ENCODE measurements at regions not wholly inside any gene's neighbourhood (a gene's known extent, or its start where the extent isn't known, plus 50 kb on each side); places are given as distances from the start of the nearest gene placed in this dataset.

- H2BK15ac ChIP-seq (ENCODE audit: low read depth, low read length): no peak overlapping the region
- ATAC-seq (ENCODE audit: low read depth): no peak
- no peak overlapping the region for H3K18ac ChIP-seq (ENCODE audit: low read depth, low read length)
- H2BK20ac ChIP-seq (ENCODE audit: low read depth, low read length): no peak overlapping the region
- no peaks in the 10 kb centered on the region for H3K4me1 ChIP-seq (ENCODE audit: control insufficient read depth, insufficient read depth, low read length)
- no peak overlapping the region for H3K14ac ChIP-seq (replicated peaks; ENCODE audit: low read depth, low read length)
- no peak overlapping the region for H2AK5ac ChIP-seq (ENCODE audit: low read depth, low read length)
- no peak overlapping the region for H3K4ac ChIP-seq (ENCODE audit: low read depth, low read length)
- TF ChIP-seq MAFK (IDR thresholded peaks at IDR 0.05; ENCODE audit: low read depth, low read length) (no peak), ELK1 (IDR thresholded peaks at IDR 0.05; ENCODE audit: borderline replicate concordance, low read depth, low read length) (no peak), FOS (IDR thresholded peaks at IDR 0.05; ENCODE audit: low read depth, low read length) (no peak), POLR2A (IDR thresholded peaks at IDR 0.05; ENCODE audit: low read depth, low read length) (no peak), MAZ (IDR thresholded peaks at IDR 0.05; ENCODE audit: borderline replicate concordance, low read depth, low read length) (no peak), CHD1 (IDR thresholded peaks at IDR 0.05; ENCODE audit: low read depth, low read length) (no peak), RAD21 (IDR thresholded peaks at IDR 0.05; ENCODE audit: low read length) (no peak), CTCF (conservative IDR thresholded peaks at IDR 0.05; ENCODE audit: low read depth, low read length) (no peak)
- no peaks in the 10 kb centered on the region for H3K9me3 ChIP-seq (ENCODE audit: control insufficient read depth, insufficient read depth, low read length)
- no peak overlapping the region for H4K8ac ChIP-seq (ENCODE audit: low read depth in 2 of 2, low read length in 2 of 2)
- in situ Hi-C loops (cut with MboI; ENCODE audit: low sequenced_read_pairs) (no loop called here), dilution Hi-C loops (cut with HindIII; ENCODE audit: low sequenced_read_pairs, unreplicated experiment) (no loop called here), intact Hi-C loops (cut with micrococcal nuclease) (no loop called here)
- H3K27me3 ChIP-seq (ENCODE audit: control insufficient read depth, insufficient read depth, low read length): no peaks in the 10 kb centered on the region
- no peak overlapping the region for H3K27ac ChIP-seq (ENCODE audit: insufficient read depth, low read length)
- H3K9ac ChIP-seq (ENCODE audit: low read depth, low read length): no peak overlapping the region
- DNase-seq: no peak
- ChIA-PET POLR2A (ENCODE audit: unreplicated experiment) (no interaction called here), CTCF (no interaction called here)
- no peak overlapping the region for H3K4me3 ChIP-seq (ENCODE audit: insufficient read depth, low read depth, low read length)
- no peak overlapping the region for H2BK120ac ChIP-seq (ENCODE audit: low read depth, low read length)
- no peak overlapping the region for H2AFZ ChIP-seq (replicated peaks; ENCODE audit: low read length, poor library complexity)
- H2BK5ac ChIP-seq (ENCODE audit: low read depth, low read length, poor library complexity, severe bottlenecking): no peak overlapping the region
- H4K5ac ChIP-seq (ENCODE audit: low read depth, low read length): no peak overlapping the region
- no peak overlapping the region for H3K56ac ChIP-seq (ENCODE audit: extremely low read depth, insufficient read depth, low read length)
- no peaks in the 10 kb centered on the region for H4K20me1 ChIP-seq (ENCODE audit: insufficient read depth, low read length)
- H2AK9ac ChIP-seq (replicated peaks; ENCODE audit: low read depth, low read length, poor library complexity): no peak overlapping the region
- 60% methylated on average over 2 of the region's 10 CpGs; no CpG with 5 or more reads in 1 of the 2 experiments for WGBS, 2 experiments (ENCODE audit: extremely low coverage in 2 of 2, insufficient read length in 1 of 2)
- H3K4me2 ChIP-seq (ENCODE audit: low read depth, low read length): no peak overlapping the region
- H4K91ac ChIP-seq (ENCODE audit: insufficient read depth, low read depth, low read length): no peak overlapping the region
- H3K23ac ChIP-seq (ENCODE audit: low read depth, low read length): no peak overlapping the region
- H3K9me1 ChIP-seq (ENCODE audit: insufficient read depth, low read length): no peaks in the 10 kb centered on the region
- no TSS peak for BruUV-seq (replicated peaks)
- no peaks in the 10 kb centered on the region for H3K36me3 ChIP-seq (ENCODE audit: control insufficient read depth, insufficient read depth, low read length)
- no peaks in the 10 kb centered on the region for H3K79me1 ChIP-seq (ENCODE audit: low read depth in 1 of 2, low read length in 2 of 2)
Observed at GRCh38 chr14:44873536-44873935, 88.2 kb downstream of the KLHL28 start.

Measured in IMR-90 (cell line).